DOHH2 (cell line): ENCODE measurements at regions not wholly inside any gene's neighbourhood (a gene's known extent, or its start where the extent isn't known, plus 50 kb on each side); places are given as distances from the start of the nearest gene placed in this dataset.

Experiments
- CTCF ChIP-seq: fragments of 200-600 bp; sonication (generic); IDR thresholded peaks from one replicate; pipeline ENCODE4 v1.5.1; 2014; ENCODE audit warnings: antibody characterized with exemption, mild to moderate bottlenecking, low read depth, low read length; ENCODE audit not compliant: poor library complexity, severe bottlenecking
- EZH2phosphoT487 ChIP-seq: fragments of 200-600 bp; sonication (generic); IDR thresholded peaks from 2 replicates; pipeline ENCODE4 v1.6.1; 2017; ENCODE audit warnings: borderline replicate concordance, mild to moderate bottlenecking, antibody characterized with exemption, low read length, moderate library complexity, mixed read lengths

GRCh38 chrX:35499071-35499862, 298.9 kb upstream of the MAGEB16 start:
- TF ChIP-seq CTCF (no peak), EZH2phosphoT487 (no peak)
